Lung (tissue), 11 donors: ENCODE measurements at regions not wholly inside any gene's neighbourhood (a gene's known extent, or its start where the extent isn't known, plus 50 kb on each side); places are given as distances from the start of the nearest gene placed in this dataset.

Source experiments
- ATAC-seq: fragments of 200-7000 bp; cut with Tn5 transposase; one replicate; pipeline ENCODE4 v1.9.1; 2020; ENCODE audit warnings: moderate number of reproducible peaks; ENCODE audit not compliant: insufficient read depth, low FRiP score
- DNase-seq, 3 donors: peaks; one replicate each; pipeline ENCODE4 v3.0.0-alpha.2; 2013 to 2017
- H3K27ac ChIP-seq, 2 donors: one replicate each; pipeline ENCODE4 v1.5.1; 2013; ENCODE audit warnings: mild to moderate bottlenecking in 2 of 2, moderate library complexity in 2 of 2, control low read depth in 1 of 2, inconsistent platforms in 1 of 2, low read depth in 1 of 2, low read length in 1 of 2
- H3K27me3 ChIP-seq, 3 donors: one replicate each; pipeline ENCODE4 v1.5.1; 2013; ENCODE audit warnings: low read length in 2 of 3; ENCODE audit not compliant: control insufficient read depth in 3 of 3, insufficient read depth in 3 of 3
- H3K36me3 ChIP-seq, 4 donors: one replicate each; pipeline ENCODE4 v1.5.1; 2013; ENCODE audit warnings: low read length in 4 of 4, mild to moderate bottlenecking in 1 of 4, moderate library complexity in 1 of 4; ENCODE audit not compliant: control insufficient read depth in 4 of 4, insufficient read depth in 4 of 4
- H3K4me1 ChIP-seq, 5 donors: one replicate each; pipeline ENCODE4 v1.5.1; 2013; ENCODE audit warnings: low read length in 5 of 5, mild to moderate bottlenecking in 2 of 5, moderate library complexity in 1 of 5; ENCODE audit not compliant: control insufficient read depth in 5 of 5, insufficient read depth in 5 of 5
- H3K4me3 ChIP-seq: one replicate; pipeline ENCODE4 v1.5.1; 2013; ENCODE audit warnings: mild to moderate bottlenecking, control low read depth, moderate library complexity
- H3K9ac ChIP-seq, 2 donors: one replicate each; pipeline ENCODE4 v1.5.1; 2013; ENCODE audit warnings: low read length in 2 of 2, control low read depth in 1 of 2; ENCODE audit not compliant: insufficient read depth in 1 of 2
- H3K9me3 ChIP-seq, 4 donors: one replicate each; pipeline ENCODE4 v1.5.1; 2013; ENCODE audit warnings: low read length in 3 of 4, mild to moderate bottlenecking in 1 of 4, moderate library complexity in 1 of 4; ENCODE audit not compliant: control insufficient read depth in 4 of 4, insufficient read depth in 3 of 4
- CTCF ChIP-seq: IDR thresholded peaks from 2 replicates; pipeline ENCODE4 v1.5.1; 2012; ENCODE audit warnings: mild to moderate bottlenecking; ENCODE audit errors: control extremely low read depth, extremely low read depth
- WGBS, 2 donors: extraction: QIAGEN DNeasy Blood & Tissue Kit; methylation state at CpG; one replicate each; pipeline ENCODE4 v1.1.7; 2013; 5-methylcytosine and 5-hydroxymethylcytosine counted together
- donor health status: control.
- donor health status: control.
- donor health status: Bipolar disorder and iron deficiency.
- donor health status: healthy.
- donor health status: DM: yes; HTN: yes; CAD: no.

GRCh38 chr15:81783586-81783985, 262.2 kb downstream of the MEX3B start:
- H3K36me3 ChIP-seq: no peaks in the 10 kb centered on the region
- H3K27me3 ChIP-seq: no peaks in the 10 kb centered on the region
- H3K9me3 ChIP-seq: peaks cover 0 to 2% (median 0%) of the 10 kb centered on the region in 4 donors
- WGBS, 2 donors: 79 to 89% methylated on average over 3 of the region's 3 CpGs
- no peak overlapping the region for H3K9ac ChIP-seq
- H3K4me1 ChIP-seq: peaks cover 0 to 10% (median 0%) of the 10 kb centered on the region in 5 donors
- ATAC-seq (no peak), DNase-seq (no peak)
- no peak overlapping the region for H3K4me3 ChIP-seq
- H3K27ac ChIP-seq: no peak overlapping the region
- TF ChIP-seq CTCF: no peak

DNA sequence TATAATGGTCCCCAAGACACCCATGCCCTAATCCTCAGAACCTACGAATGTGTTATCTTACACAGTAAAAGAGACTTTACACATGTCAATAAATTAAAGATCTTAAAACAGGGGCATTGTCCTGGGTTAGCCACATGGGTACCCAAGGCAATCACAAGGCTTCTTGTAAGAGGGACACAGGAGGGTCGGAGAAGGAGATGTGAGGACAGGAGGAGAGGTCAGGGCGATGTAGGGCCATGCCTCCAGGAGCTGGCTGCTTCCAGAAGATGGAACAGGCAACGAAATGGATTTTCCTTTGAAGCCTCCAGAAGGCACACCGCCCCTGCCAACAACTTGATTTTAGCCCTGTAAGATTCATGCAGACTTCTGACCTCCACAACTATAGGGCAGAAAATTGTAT, 262.7 kb downstream of the MEX3B start:
- no peak for DNase-seq
- Histone ChIP-seq H3K27me3 (no peaks in the 10 kb centered on the region), H3K9me3 (peaks cover 0 to 3% (median 0%) of the 10 kb centered on the region in 4 donors), H3K9ac (no peak overlapping the region), H3K4me1 (peaks cover 0 to 10% (median 0%) of the 10 kb centered on the region in 5 donors), H3K4me3 (no peak overlapping the region), H3K36me3 (no peaks in the 10 kb centered on the region), H3K27ac (no peak overlapping the region)
- no peak for TF ChIP-seq CTCF
- ATAC-seq: no peak
- 83 to 93% methylated on average over 5 of the region's 5 CpGs for whole genome bisulfite sequencing, 2 donors

DNA sequence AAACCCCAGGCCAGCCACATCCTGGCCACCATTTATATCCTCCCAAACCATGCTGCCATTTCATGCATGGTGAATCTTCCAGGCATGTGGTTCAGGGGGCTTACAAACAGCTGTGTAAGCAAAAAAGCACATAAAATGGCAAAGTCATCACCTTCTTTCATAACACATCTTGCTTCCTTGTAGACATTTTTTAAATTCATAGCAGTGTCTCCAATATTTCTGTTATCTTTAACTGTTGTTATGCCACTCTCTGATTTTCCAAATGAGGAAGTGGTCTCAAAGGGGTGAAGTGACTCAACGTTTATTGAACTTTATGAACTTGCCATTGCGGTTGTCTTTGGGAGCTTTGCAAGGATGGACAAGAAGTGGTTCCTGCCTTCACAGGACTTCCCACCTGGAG, 264.4 kb downstream of the MEX3B start:
- Histone ChIP-seq H3K27ac (no peak overlapping the region), H3K9me3 (peaks cover 0 to 4% (median 0%) of the 10 kb centered on the region in 4 donors), H3K4me3 (no peak overlapping the region), H3K4me1 (no peaks in the 10 kb centered on the region), H3K36me3 (no peaks in the 10 kb centered on the region), H3K9ac (no peak overlapping the region), H3K27me3 (no peaks in the 10 kb centered on the region)
- ATAC-seq (no peak), DNase-seq (no peak)
- TF ChIP-seq CTCF: no peak
- WGBS, 2 donors: 22 to 52% methylated on average over 2 of the region's 2 CpGs

DNA sequence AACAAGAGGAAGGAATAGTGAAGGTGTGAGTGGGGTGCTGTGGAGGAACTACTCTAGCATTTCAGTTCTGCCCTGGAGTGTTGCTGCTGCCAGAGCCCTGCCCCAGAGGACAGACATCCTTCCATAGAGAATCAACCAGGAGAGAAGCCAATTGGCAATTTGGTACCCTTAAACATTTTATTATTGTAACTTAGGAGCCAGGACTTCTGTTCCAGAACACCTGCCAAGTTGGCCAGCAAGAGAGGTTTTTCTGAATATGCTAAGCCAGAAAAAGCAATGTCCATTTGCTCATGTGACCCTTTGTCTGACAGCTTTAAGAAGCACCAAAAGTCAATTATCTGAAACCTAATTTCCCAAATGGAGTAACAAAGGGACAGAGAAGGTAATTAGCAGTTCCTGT, 264.9 kb downstream of the MEX3B start:
- ATAC-seq (no peak), DNase-seq (no peak)
- H3K27me3 ChIP-seq: no peaks in the 10 kb centered on the region
- no peak for TF ChIP-seq CTCF
- peaks cover 0 to 4% (median 0%) of the 10 kb centered on the region in 4 donors for H3K9me3 ChIP-seq
- H3K4me3 ChIP-seq: no peak overlapping the region
- no peak overlapping the region for H3K9ac ChIP-seq
- no peak overlapping the region for H3K27ac ChIP-seq
- H3K4me1 ChIP-seq: no peaks in the 10 kb centered on the region
- H3K36me3 ChIP-seq: no peaks in the 10 kb centered on the region
